Kasumi-1 (cell line): ENCODE measurements at regions not wholly inside any gene's neighbourhood (a gene's known extent, or its start where the extent isn't known, plus 50 kb on each side); places are given as distances from the start of the nearest gene placed in this dataset.
"Not testable (repeated sequence)": the region's sequence is repeated elsewhere in the genome, so short reads cannot be mapped to it uniquely, and the experiment has no call there.

Experiments used
- DNase-seq, 2 experiments: peaks; one replicate each; lab custom pipeline; 2025; lab: John Stamatoyannopoulos, UW

GRCh38 chr13:18948664-18949488 is 232.7 kb downstream of the TUBA3C start:
- DNase-seq, result no peak

- no peak for DNase-seq
Measured at GRCh38 chr13:18948012-18948663, 233.5 kb downstream of the TUBA3C start.

- DNase-seq, result no peak
Measured at GRCh38 chr13:18947376-18947977, 234.1 kb downstream of the TUBA3C start.

- DNase-seq, result no peak
Measured at GRCh38 chr13:18946738-18947137, 234.9 kb downstream of the TUBA3C start.

- no peak for DNase-seq
Measured at GRCh38 chr13:18944501-18945068, 237.0 kb downstream of the TUBA3C start.

- no peak for DNase-seq
Measured at GRCh38 chr13:18943721-18944391, 237.8 kb downstream of the TUBA3C start.

- DNase-seq, result no peak
Measured at GRCh38 chr13:18943273-18943672, 238.4 kb downstream of the TUBA3C start.

GRCh38 chr13:18936104-18936503 is 245.5 kb downstream of the TUBA3C start:
- DNase-seq, result no peak

GRCh38 chr13:18921063-18921462 is 260.6 kb downstream of the TUBA3C start:
- DNase-seq, result no peak

GRCh38 chr13:18905096-18905495 is 276.5 kb downstream of the TUBA3C start:
- DNase-seq, result not testable (repeated sequence)

GRCh38 chr13:18895411-18895810 is 286.2 kb downstream of the TUBA3C start:
- DNase-seq, result not testable (repeated sequence)

GRCh38 chr13:18891242-18891641 is 290.4 kb downstream of the TUBA3C start:
- not testable (repeated sequence) for DNase-seq

GRCh38 chr13:18874875-18875789 is 306.5 kb downstream of the TUBA3C start:
- not testable (repeated sequence) for DNase-seq

- DNase-seq, result not testable (repeated sequence)
Measured at GRCh38 chr13:18870557-18870956, 311.1 kb downstream of the TUBA3C start.

- not testable (repeated sequence) for DNase-seq
Measured at GRCh38 chr13:18869365-18869764, 312.3 kb downstream of the TUBA3C start.

- DNase-seq, result not testable (repeated sequence)
Measured at GRCh38 chr13:18837986-18838629, 343.5 kb downstream of the TUBA3C start.

GRCh38 chr13:18837179-18837745 is 344.4 kb downstream of the TUBA3C start:
- DNase-seq, result not testable (repeated sequence)

- not testable (repeated sequence) for DNase-seq
Measured at GRCh38 chr13:18836371-18837178, 345.0 kb downstream of the TUBA3C start.

- DNase-seq, result not testable (repeated sequence)
Measured at GRCh38 chr13:18835754-18836153, 345.9 kb downstream of the TUBA3C start.
